Testis (tissue), 2 donors: ENCODE measurements at regions not wholly inside any gene's neighbourhood (a gene's known extent, or its start where the extent isn't known, plus 50 kb on each side); places are given as distances from the start of the nearest gene placed in this dataset.

ENCODE experiments used
- POLR2A ChIP-seq: fragments of 450-650 bp; IDR thresholded peaks from one replicate; pipeline ENCODE4 v1.6.1; 2017; ENCODE audit warnings: antibody characterized with exemption, mild to moderate bottlenecking, moderate library complexity
- TF ChIP-seq, protein P1 (sequence below), 3 experiments: fragments of 450-650 bp in 2 of 3; fragments of 200-600 bp in 1 of 3; sonication (generic) in 1 of 3; IDR thresholded peaks; one replicate each; pipeline ENCODE4 v1.5.1; 2016 to 2019; ENCODE audit warnings: antibody characterized with exemption in 3 of 3, mild to moderate bottlenecking in 2 of 3, moderate library complexity in 1 of 3

DNA sequence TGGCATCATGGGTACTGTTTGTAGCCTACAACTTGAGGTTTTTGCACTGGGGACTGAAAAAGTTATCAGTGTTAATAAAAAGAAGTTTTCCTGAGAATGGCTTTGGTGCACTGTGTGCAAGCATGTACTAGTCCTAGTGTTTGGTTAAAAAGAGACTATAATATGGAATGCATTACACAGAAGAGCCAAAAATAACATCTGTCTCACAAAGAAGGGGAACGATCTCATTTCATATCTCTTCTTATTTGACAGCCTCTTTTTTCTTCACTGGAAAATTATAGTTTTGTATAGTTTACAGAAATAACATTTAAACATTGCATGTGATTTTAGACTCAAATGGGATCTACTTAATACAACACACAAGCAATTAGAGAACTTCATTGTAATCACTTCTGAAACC, 127.0 kb upstream of the GDNF start:
- TF ChIP-seq POLR2A: no peak
- TF ChIP-seq, protein P1, sequence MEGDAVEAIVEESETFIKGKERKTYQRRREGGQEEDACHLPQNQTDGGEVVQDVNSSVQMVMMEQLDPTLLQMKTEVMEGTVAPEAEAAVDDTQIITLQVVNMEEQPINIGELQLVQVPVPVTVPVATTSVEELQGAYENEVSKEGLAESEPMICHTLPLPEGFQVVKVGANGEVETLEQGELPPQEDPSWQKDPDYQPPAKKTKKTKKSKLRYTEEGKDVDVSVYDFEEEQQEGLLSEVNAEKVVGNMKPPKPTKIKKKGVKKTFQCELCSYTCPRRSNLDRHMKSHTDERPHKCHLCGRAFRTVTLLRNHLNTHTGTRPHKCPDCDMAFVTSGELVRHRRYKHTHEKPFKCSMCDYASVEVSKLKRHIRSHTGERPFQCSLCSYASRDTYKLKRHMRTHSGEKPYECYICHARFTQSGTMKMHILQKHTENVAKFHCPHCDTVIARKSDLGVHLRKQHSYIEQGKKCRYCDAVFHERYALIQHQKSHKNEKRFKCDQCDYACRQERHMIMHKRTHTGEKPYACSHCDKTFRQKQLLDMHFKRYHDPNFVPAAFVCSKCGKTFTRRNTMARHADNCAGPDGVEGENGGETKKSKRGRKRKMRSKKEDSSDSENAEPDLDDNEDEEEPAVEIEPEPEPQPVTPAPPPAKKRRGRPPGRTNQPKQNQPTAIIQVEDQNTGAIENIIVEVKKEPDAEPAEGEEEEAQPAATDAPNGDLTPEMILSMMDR (IDR thresholded peaks at IDR 0.05): no peak
